OCI-LY3 (cell line): ENCODE measurements at regions not wholly inside any gene's neighbourhood (a gene's known extent, or its start where the extent isn't known, plus 50 kb on each side); places are given as distances from the start of the nearest gene placed in this dataset.

ENCODE experiments used
- H2AFZ ChIP-seq: fragments of 200-600, 300-600 bp; shearing (Covaris generic); 2 replicates; pipeline ENCODE4 v1.6.0; 2014; ENCODE audit warnings: antibody characterized with exemption, low read depth, low read length
- H3K27ac ChIP-seq: fragments of 200-600, 300-600 bp; sonication (generic); 2 replicates; pipeline ENCODE4 v1.5.1; 2014; ENCODE audit warnings: mild to moderate bottlenecking, low read length, moderate library complexity, mixed read lengths
- H3K27me3 ChIP-seq: fragments of 200-600, 300-600 bp; sonication (generic); 2 replicates; pipeline ENCODE4 v1.6.1; 2014; ENCODE audit warnings: low read depth, low read length, mixed read lengths
- H3K36me3 ChIP-seq: fragments of 200-600, 300-600 bp; sonication (generic); replicated peaks from 2 replicates; pipeline ENCODE3; 2014; ENCODE audit warnings: low read depth, low read length, mixed read lengths
- H3K4me1 ChIP-seq: fragments of 300-600, 200-600 bp; sonication (generic); 2 replicates; pipeline ENCODE4 v1.6.1; 2014; ENCODE audit warnings: low read length, mixed read lengths
- H3K4me2 ChIP-seq: fragments of 200-600, 300-600 bp; sonication (generic); 2 replicates; pipeline ENCODE4 v1.6.1; 2014; ENCODE audit warnings: low read length, mixed read lengths
- H3K4me3 ChIP-seq: fragments of 300-600, 200-600 bp; sonication (generic); 2 replicates; pipeline ENCODE4 v1.5.1; 2014; ENCODE audit warnings: antibody characterized with exemption, mild to moderate bottlenecking, low read length, moderate library complexity
- H3K79me2 ChIP-seq: fragments of 300-600, 200-600 bp; shearing (Covaris generic); 2 replicates; pipeline ENCODE4 v1.6.1; 2014; ENCODE audit warnings: mild to moderate bottlenecking, low read length, mixed read lengths
- H3K9ac ChIP-seq: fragments of 300-600, 200-600 bp; shearing (Covaris generic); 2 replicates; pipeline ENCODE4 v1.6.0; 2014; ENCODE audit warnings: mild to moderate bottlenecking, low read length, moderate library complexity
- H3K9me3 ChIP-seq: fragments of 200-600, 300-600 bp; shearing (Covaris generic); 2 replicates; pipeline ENCODE4 v1.6.1; 2014; ENCODE audit warnings: low read length, mixed read lengths; ENCODE audit not compliant: insufficient read depth
- H4K20me1 ChIP-seq: fragments of 200-600, 300-600 bp; sonication (generic); 2 replicates; pipeline ENCODE4 v1.6.1; 2016; ENCODE audit warnings: low read length, mixed read lengths; ENCODE audit not compliant: insufficient read depth
- EZH2phosphoT487 ChIP-seq: fragments of 200-600 bp; shearing (Covaris generic); IDR thresholded peaks from 2 replicates; pipeline ENCODE4 v1.6.1; 2018; ENCODE audit warnings: antibody characterized with exemption, mixed run types, low read depth
- TF ChIP-seq, protein P1 (sequence below): fragments of 200-600, 300-600 bp; sonication (generic); IDR thresholded peaks from 2 replicates; pipeline ENCODE4 v1.5.1; 2014; ENCODE audit warnings: antibody characterized with exemption, low read length, low read depth

- H2AFZ ChIP-seq: no peak overlapping the region
- no peak overlapping the region for H3K4me2 ChIP-seq
- H3K9ac ChIP-seq: no peak overlapping the region
- H3K4me1 ChIP-seq: peaks cover 41% of the 10 kb centered on the region
- H3K36me3 ChIP-seq: no peaks in the 10 kb centered on the region
- no peak overlapping the region for H3K4me3 ChIP-seq
- H3K9me3 ChIP-seq: no peaks in the 10 kb centered on the region
- H3K27ac ChIP-seq: no peak overlapping the region
- H3K79me2 ChIP-seq: no peaks in the 10 kb centered on the region
- TF ChIP-seq, protein P1, sequence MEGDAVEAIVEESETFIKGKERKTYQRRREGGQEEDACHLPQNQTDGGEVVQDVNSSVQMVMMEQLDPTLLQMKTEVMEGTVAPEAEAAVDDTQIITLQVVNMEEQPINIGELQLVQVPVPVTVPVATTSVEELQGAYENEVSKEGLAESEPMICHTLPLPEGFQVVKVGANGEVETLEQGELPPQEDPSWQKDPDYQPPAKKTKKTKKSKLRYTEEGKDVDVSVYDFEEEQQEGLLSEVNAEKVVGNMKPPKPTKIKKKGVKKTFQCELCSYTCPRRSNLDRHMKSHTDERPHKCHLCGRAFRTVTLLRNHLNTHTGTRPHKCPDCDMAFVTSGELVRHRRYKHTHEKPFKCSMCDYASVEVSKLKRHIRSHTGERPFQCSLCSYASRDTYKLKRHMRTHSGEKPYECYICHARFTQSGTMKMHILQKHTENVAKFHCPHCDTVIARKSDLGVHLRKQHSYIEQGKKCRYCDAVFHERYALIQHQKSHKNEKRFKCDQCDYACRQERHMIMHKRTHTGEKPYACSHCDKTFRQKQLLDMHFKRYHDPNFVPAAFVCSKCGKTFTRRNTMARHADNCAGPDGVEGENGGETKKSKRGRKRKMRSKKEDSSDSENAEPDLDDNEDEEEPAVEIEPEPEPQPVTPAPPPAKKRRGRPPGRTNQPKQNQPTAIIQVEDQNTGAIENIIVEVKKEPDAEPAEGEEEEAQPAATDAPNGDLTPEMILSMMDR: no peak
- TF ChIP-seq EZH2phosphoT487: no peak
- no peaks in the 10 kb centered on the region for H4K20me1 ChIP-seq
- H3K27me3 ChIP-seq: peaks cover 52% of the 10 kb centered on the region
Observed at GRCh38 chr9:107110153-107110552, 172.9 kb upstream of the RAD23B start.

- H3K9ac ChIP-seq: no peak overlapping the region
- TF ChIP-seq, protein P1: no peak
- TF ChIP-seq EZH2phosphoT487: no peak
- H3K4me1 ChIP-seq: peaks cover 42% of the 10 kb centered on the region
- H4K20me1 ChIP-seq: no peaks in the 10 kb centered on the region
- H3K79me2 ChIP-seq: no peaks in the 10 kb centered on the region
- no peaks in the 10 kb centered on the region for H3K9me3 ChIP-seq
- no peak overlapping the region for H2AFZ ChIP-seq
- H3K36me3 ChIP-seq: no peaks in the 10 kb centered on the region
- H3K27me3 ChIP-seq: peaks cover 41% of the 10 kb centered on the region
- peak overlapping the region; percentile 73 for H3K4me2 ChIP-seq
- H3K27ac ChIP-seq: peak overlapping the region; percentile 4; the same call in 1 of the 2 replicates
- peak overlapping the region; percentile 40 for H3K4me3 ChIP-seq
Observed at GRCh38 chr9:107112707-107113243, 170.3 kb upstream of the RAD23B start.

GRCh38 chr9:107118863-107119624 is 164.0 kb upstream of the RAD23B start:
- peaks cover 12% of the 10 kb centered on the region for H3K4me1 ChIP-seq
- no peaks in the 10 kb centered on the region for H3K9me3 ChIP-seq
- H3K79me2 ChIP-seq: no peaks in the 10 kb centered on the region
- H3K9ac ChIP-seq: no peak overlapping the region
- TF ChIP-seq, protein P1: no peak
- no peak for TF ChIP-seq EZH2phosphoT487
- H3K4me3 ChIP-seq: no peak overlapping the region
- no peak overlapping the region for H3K27ac ChIP-seq
- H4K20me1 ChIP-seq: no peaks in the 10 kb centered on the region
- peaks cover 29% of the 10 kb centered on the region; the same call in 1 of the 2 replicates for H3K27me3 ChIP-seq
- H3K4me2 ChIP-seq: no peak overlapping the region
- no peak overlapping the region for H2AFZ ChIP-seq
- no peaks in the 10 kb centered on the region for H3K36me3 ChIP-seq

DNA sequence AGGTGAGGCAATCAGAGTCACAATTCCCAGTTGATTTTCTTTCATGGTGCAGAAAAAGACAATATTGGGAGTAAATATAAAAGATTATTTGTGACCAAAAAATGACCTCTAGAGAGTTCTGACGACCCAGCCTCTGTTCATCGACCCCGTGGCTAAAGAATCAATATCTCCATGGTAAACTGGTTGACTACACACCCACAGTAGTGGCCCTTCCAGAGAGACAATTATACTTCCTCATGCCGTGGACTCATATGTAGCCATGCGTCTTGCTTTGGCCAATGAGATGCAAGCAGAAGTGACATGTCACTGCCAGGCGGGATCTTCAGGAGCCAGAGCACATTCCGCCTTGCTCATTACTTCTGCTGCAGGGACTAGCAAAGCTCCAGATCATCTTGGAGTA is 163.3 kb upstream of the RAD23B start:
- TF ChIP-seq, protein P1: no peak
- no peak for TF ChIP-seq EZH2phosphoT487
- Histone ChIP-seq H3K27ac (no peak overlapping the region), H3K9ac (no peak overlapping the region)

More for the DNA sequence above, 163.3 kb upstream of the RAD23B start:
- Histone ChIP-seq H3K4me2 (no peak overlapping the region), H3K79me2 (no peaks in the 10 kb centered on the region), H3K4me1 (peaks cover 5% of the 10 kb centered on the region), H2AFZ (no peak overlapping the region), H3K9me3 (no peaks in the 10 kb centered on the region), H4K20me1 (no peaks in the 10 kb centered on the region), H3K36me3 (no peaks in the 10 kb centered on the region), H3K27me3 (peaks cover 28% of the 10 kb centered on the region; the same call in 1 of the 2 replicates), H3K4me3 (no peak overlapping the region)
